HG02938 (cell line): ENCODE measurements at regions not wholly inside any gene's neighbourhood (a gene's known extent, or its start where the extent isn't known, plus 50 kb on each side); places are given as distances from the start of the nearest gene placed in this dataset.

Source experiments
- ATAC-seq: cut with Tn5 transposase; IDR thresholded peaks from one replicate; pipeline ENCODE4 v1.9.1; 2021; ENCODE audit warnings: mild to moderate bottlenecking, moderate library complexity; ENCODE audit not compliant: unreplicated experiment

DNA sequence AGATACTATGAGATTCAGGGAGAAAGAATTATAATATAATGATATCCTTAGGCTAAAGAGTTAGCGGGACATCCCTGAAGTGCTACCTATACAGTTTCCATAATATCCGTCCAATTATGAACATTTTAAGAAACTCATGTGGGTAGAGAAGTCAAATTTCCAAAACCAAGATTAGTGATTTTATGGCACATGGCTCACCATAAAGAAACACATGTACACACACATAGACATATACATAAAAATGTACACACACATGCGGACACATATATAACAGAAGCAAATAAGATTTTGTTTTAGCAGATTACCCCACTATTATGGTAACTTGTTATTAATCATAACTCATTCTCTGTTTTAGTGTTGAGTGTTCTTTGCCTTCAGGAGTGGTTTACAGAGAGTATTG lies 566.7 kb upstream of the NEGR1 start:
- no peak for ATAC-seq

DNA sequence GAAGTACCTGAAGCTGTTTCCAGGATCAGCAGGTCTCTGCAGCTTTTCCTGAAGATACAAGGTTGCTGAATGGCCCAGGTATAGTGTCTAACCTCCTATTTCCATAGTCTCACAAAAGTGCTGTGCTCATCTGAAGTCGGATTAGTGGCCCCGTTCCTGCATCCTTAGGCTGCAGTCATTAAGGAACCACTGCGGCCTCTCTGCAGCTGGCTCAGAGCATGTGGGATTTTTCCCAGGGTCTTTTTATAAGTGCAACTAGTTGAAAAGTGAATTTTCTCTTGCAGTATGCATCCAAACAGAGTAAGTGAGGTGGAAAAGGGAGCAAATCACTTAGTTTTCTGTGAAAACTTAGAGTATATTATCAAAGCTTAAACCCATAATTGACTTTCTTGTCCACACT lies 565.3 kb upstream of the NEGR1 start:
- ATAC-seq = no peak

DNA sequence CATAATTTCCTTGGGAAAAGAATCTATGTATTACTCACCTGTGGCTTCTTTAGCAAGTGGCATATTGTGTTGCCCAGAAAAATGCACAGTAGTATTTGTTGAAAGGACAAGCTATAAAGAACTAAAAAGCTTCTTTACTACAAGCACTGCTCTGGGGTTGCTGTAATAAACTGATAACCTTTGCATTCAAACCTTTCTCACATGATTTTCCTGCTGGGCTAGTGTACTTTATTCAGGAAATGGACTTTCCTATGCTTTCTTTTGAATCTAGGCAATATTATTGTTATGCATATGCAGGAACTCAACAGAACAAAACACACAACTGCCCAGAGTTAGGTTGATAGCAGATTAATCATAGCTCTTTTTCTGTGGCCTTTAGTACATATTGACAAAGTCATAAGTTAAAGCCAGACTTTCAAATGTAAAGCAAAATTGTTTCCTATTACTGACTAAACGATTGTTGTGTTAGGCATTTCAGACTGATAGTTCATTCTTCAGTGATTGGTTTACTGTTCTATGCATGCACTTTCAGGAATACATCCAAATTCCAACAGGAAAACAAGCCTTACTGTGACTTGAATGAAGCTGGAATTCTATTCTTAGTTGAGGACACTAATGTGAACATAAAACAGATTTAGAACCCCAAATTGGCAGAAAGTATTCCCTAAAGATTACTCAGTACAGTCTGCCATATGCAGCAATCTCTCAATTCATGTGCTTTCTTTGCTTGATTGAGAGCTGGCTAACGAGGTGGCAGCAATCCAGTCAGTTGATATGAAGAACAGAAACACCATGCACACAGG lies 564.3 kb upstream of the NEGR1 start:
- no peak for ATAC-seq

DNA sequence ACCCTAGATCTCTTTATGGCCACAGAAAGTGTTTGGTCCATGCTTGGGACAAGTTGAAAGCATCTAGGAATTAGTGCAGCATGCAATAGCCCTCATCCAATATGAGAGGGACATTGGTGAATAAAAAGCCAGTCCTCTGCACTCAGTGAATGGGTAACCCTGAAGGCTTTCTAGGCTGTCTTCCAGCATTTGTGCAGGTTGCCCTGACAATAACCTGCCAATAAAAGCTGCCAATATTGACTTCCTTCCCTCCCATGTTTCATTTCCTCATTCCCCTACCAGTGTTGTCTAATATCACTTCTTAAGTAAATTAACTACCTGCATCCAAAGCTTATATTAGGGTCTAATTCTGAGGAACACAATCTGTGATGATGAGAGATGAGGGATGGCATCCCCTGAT lies 563.6 kb upstream of the NEGR1 start:
- no peak for ATAC-seq

DNA sequence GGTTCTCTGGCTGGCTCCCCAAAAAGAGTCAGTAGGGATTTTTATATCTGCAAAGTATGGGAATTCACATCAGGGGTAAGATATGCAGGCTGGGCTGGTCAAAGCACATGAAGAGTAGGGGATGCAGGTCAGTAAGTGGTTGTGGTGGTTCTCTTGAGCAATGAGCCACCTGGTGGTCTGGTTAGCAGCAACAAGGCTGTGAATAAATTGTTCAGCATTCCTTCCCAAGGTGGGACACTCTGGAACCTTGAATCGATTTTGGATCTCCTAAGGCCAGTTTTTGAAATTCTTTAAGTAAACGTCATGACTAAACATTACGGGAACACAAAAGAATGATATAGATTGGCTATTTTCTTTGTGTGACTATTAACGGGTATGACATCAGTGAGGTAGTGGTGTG lies 563.0 kb upstream of the NEGR1 start:
- no peak for ATAC-seq

DNA sequence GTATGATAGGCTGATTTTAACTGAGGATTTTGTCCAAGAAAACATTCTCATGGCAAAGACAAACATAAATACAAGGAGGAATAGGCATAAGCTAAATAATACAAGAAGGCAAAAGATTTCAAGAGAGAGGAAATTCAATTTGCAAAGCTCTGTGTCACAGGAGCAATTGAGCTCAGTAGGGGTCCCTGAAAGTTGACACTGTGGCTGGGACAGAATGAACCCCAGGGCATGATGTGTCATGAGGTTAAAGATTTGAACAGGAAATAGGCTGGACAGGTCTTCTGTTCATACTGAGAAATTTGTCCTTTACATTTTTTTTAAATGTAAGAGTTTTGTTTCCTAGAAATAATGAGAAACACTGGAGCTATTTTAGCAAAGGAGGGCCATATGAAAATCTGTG lies 555.4 kb upstream of the NEGR1 start:
- ATAC-seq = no peak

DNA sequence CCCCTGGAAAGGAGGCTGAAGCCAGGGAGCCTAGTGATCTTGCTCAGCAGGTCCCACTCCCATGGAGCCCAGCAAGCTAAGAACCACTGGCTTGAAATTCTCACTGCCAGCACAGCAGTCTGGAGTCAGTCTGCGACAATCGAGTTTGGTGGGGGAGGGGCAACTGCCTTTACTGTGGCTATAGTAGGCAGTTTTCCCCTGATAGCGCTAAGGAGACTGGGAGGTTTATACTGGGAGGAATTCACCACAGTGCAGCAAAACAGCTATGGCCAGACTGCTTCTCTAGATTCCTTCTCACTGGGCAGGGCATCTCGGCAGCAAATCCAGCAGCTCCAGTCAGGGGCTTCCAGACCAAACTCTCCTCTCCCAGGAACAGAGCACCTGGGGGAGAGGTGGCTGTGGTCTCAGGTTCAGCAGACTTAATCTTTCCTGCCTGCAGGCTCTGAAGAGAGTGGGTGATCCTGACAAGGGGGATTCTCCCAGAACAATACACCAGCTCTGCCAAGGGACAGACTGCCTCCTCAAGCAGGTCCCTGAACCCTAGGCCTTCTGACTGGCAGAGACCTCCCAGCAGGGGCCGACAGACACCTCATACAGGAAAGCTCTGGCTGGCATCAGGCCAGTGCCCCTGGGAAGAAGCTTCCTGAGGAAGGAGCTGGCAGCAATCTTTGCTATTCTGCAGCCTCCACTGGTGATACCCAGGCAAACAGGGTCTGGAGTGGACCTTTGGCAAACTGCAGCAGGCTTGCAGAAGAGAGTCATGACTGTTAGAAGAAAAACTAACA lies 548.5 kb upstream of the NEGR1 start:
- no peak for ATAC-seq

DNA sequence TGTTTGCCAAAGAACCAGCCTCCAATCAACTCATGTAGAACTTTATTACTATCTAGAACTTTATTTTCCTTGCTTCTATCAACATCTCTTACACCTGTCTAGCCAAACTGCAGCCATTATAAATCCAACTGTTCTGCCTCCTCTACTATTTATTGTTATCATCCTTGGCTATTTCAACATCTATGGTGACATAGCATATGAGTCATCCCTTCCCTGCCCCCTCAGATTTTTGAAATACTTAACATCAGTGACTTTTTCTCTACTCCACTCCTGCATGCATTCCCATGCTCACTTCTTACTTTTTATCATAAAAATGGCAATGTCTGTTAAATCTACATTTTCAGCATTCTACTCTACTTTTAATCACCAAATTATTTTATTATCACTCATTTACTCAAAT lies 544.9 kb upstream of the NEGR1 start:
- no peak for ATAC-seq

DNA sequence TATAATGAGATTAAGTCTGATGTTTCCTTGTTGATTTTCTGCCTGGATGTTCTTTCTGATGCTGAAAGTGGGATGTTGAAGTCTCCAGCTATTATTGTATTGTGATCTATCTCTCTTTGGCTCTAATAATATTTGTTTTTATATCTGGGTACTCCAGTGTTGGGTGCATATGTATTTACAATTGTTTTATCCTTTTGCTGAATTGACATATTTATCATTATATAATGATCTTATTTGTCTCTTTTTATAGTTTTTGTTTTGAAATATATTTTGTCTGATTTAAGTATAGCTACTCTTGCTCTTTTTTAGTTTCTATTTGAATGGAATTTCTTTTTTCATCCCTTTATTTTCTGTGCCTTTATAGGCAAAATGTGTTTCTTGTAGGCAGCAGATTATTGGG lies 522.2 kb upstream of the NEGR1 start:
- no peak for ATAC-seq

DNA sequence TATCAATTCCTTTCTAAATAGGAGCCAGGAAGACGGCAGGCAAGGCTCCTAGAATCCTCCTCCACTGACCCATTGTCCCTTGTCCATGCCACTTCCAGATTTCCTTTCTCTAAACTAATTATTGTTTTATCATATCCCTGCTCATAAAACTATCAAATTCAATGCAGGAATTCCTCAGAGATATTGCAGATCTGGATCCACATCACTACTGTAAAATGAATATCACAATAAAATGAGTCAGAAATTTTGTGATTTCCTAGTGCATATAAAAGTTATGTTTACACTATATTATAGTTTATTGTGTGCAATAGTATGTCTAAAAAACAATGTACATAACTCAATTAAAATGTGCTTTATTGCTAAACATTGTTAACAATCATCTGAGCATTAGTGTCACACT lies 498.7 kb upstream of the NEGR1 start:
- ATAC-seq = no peak

DNA sequence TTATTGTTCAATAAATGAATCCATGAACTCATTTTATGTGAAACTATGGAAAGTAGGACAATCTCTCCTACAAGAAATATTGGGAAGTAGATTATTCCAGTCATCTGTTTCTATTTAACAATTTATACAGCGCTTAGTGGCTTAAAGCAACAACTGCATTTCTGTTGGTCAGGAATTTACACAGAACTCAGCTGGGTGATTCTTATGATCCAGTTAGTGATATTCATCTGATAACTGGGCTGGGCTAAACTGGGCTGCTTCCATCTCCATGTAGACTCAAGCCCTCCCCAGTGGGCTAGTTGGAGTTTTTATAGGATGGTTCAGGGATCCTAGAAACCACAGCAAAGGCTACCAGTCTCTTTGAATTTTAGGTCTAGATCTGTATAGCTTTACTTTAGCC lies 497.9 kb upstream of the NEGR1 start:
- ATAC-seq = no peak

DNA sequence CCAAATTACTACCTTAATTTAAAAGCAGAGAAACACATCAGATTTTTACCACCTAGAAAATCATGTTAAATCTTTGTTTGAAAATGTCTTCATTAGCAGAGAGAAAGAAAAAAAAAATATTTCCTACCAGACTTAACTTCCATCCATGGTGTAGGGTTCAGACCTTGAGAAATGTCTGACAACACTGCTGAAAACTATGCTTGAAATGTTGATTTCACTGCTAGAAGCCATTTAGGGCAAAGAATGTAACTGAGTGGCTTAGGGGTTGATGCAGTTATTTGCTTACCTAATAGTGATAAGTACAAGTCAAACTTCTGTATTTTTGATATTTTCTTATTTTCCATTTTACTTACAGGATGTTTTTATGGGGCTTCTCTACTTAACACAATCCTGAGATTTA lies 495.6 kb upstream of the NEGR1 start:
- no peak for ATAC-seq

DNA sequence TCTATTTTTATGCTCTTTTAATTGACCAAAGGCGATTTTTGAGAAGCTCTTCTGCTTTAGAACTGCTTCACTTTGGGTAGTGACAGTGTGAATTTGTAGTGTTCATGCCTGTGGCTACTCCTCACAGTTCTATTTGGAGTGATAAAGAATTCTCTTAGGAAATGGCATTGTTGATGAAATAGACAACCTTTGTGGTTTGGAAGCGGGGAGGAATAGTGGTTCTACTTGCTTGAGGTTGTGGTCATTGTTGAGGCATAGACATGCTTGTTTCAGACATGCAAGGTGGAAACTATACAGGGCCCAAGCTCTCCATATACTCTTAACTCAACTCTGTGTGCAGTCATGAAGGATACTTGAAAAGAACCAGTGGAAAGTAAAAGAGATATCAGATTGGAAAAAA lies 481.1 kb upstream of the NEGR1 start:
- ATAC-seq = no peak

DNA sequence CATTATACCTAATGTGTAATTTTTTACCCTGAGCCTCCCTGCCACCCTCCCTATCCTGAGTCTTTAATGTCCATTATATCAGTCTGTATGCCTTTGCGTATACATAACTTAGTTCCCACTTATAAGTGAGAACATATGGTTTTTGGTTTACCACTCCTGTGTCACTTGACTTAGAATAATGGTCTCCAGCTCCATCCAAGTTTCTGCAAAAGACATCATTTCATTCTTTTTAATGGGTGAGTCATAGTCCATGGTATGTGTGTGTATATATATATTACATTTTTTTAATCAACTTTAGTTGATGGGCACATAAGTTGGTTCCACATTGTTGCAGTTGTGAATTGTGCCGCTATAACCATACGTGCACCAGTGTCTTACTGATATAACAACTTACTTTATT lies 477.1 kb upstream of the NEGR1 start:
- no peak for ATAC-seq

DNA sequence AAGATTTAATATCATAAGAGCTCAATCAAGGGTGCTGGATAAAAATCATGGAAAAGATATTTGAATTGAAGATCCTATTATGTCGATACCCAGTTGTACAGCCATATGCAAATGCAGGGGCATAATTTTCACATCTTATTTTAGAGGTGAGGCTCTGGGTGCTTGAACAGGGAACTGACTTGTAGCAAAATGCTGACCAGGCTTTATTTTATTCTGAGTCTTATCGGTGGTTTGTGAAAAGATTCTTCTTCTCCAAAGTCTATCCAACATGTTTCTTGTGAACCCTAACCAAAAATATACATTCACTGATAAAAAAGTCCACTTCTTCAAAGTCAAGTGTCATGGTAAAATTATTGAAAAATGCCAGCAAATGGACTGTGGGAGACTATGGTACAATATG lies 475.5 kb upstream of the NEGR1 start:
- no peak for ATAC-seq

DNA sequence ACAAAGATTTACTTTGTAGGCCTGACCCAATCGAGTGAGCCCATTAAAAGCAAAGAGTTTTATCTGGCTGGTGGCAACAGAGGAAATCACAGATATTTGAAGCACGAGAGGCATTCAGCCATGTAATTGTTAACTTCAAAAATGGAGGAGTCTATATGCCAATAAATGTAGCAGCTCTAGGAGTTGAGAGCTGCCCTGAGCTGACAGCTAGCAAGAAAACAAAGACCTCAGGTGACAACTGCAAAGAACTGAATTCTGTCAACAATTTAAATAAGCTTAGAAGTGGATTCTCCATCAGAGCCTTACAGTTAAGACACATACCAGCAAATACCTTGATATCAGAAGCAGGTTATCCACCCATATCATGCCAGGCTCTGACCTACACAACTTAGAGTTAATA lies 463.1 kb upstream of the NEGR1 start:
- ATAC-seq = no peak

DNA sequence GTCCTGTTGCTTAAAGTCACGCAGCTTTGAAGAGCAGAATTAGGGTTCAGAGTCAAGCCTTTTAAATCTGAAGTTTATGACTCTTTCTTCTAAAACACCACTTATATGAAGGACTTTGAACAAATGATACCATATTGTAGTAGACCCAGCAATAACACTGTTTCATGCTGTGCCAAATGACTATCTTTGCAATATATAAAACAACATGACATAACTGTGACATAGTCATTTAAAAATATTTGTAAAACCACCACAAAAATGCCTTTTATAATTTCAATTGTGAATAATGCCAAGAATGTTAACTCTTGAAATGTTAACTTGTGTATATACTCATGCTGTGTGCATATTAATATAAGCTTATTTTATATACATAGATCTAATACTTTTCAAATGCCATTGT lies 452.1 kb upstream of the NEGR1 start:
- no peak for ATAC-seq

DNA sequence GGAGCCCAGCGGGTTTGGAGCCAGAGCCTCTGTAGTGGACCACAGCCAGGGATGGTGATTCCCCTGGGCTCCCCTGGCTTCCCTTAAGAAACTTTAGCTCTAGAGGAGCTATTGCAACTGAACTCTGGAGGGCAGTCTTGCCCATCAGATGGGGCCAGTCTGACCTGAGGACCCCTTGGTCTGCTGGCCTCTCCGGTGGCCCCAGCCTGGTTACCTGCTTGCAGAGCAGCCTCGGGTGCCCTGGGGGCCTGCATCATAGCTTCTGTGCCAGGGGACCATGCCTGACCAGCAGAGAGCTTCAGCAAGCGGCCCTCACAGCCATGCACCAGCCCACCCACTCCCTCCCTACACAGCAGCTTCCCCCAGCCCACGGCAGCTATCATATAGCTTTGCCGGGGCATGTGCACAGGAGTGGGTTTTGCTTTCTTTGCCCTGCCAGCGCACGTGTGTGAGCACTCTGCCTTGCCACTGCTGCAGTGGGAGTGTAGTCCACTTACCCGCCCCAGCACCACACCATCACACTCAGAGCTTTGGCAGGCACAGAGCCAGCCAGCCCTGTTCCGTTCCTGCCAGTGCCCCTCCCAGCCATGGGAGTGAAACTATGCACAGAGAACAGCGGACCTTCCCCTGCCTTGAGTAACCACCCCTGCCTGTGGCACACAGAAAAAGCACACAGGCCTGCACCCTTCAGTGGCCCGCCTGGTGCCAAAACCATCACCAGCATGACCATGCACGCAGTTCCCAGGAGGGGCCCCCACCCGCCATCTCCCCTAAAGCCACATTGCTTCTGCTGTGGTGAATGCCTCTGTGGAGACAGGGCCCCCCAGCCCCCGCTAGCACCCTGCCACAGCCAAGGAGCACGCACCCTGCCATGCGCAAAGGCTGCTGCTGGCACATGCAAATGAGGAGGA lies 442.9 kb upstream of the NEGR1 start:
- no peak for ATAC-seq

DNA sequence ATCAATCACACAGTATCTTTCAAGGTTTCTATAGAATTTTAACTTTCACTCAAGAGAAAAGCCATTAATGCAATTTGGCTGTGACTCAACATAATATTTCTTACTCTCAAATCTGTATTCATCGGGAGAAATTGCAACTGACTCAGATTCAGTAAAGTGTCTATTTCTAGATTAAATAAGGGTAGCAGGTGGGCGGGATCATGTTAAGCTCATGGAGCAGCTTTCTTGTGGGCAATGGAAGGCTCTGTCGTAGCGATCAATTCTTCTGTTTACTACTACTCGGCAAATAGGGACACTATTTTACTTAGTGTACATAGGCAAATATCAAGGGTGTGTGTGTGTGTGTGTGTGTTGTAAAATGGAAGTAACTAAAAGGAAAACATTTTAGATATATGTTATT lies 423.6 kb upstream of the NEGR1 start:
- ATAC-seq = no peak

DNA sequence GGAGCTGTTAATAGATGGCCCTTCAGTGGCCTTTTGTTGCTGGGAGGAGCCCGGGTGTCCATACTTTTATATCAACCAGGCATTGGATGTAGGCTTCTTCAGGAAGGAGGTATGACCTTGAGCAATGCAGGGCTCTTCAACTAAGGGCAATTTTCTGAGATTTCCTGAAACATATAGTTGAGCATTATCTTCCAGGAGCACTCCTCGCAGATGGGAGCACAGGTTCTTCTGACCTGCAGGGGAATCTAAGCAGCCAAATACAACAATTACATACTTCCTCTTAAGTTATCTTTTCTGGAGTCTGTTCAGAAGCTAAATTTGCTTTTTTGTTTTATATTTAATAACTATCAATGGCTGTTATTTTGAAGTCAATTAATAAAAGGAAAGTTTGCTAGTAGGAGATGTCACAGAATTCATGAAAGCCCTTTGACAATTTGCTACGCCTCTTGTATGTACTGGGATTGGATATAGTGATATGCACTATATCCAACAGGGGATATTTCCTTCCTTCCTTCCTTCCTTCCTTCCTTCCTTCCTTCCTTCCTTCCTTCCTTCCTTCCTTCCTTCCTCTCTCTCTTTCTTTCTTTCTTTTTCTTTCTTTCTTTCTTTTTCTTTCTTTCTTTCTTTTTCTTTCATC lies 422.6 kb upstream of the NEGR1 start:
- no peak for ATAC-seq

DNA sequence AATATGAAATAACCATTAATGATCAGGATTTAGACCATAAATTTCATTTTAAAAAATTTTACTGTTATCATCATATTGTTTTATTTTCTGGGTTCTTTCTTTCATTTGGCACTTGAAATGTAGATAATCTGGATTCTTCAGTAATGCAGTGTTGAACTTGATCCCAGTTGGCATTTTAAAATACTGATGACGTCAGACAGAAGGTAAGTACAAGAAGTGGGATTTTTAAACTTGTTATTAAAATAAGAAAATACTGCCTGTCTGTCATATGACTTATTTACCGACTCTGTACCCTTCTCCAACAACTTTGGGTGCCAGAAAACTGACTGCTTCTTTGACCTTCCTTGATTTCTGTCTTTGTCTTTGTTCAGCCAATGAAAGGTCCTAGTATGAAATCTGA lies 415.1 kb upstream of the NEGR1 start:
- ATAC-seq = no peak
